AG04450 (cell line): ENCODE measurements at regions not wholly inside any gene's neighbourhood (a gene's known extent, or its start where the extent isn't known, plus 50 kb on each side); places are given as distances from the start of the nearest gene placed in this dataset.

Source experiments
- CTCF ChIA-PET: fragments of 300-600, 350-600 bp; formaldehyde crosslinking; extraction: SDS; loops from one replicate; lab custom pipeline; 2022; ENCODE audit warnings: antibody characterized with exemption, inconsistent platforms; lab: Charles Lee
- POLR2A ChIA-PET: fragments of 350-600 bp; formaldehyde crosslinking; extraction: SDS; loops from one replicate; lab custom pipeline; 2021; ENCODE audit warnings: antibody characterized with exemption, inconsistent platforms; lab: Yijun Ruan, JAX
- DNase-seq: peaks from one replicate; pipeline ENCODE4 v3.0.0-alpha.2; 2011; ENCODE audit warnings: low read depth, low spot score
- H3K27ac ChIP-seq: one replicate; pipeline ENCODE4 v1.5.1; 2012; ENCODE audit warnings: low read depth, low read length, control low read depth
- H3K27me3 ChIP-seq: one replicate; pipeline ENCODE4 v1.6.0; 2012; ENCODE audit warnings: low read length; ENCODE audit not compliant: control insufficient read depth, insufficient read depth
- H3K4me3 ChIP-seq: 2 replicates; pipeline ENCODE4 v1.5.1; 2011; ENCODE audit warnings: mild to moderate bottlenecking, low read depth, low read length, control low read depth
- H3K9me3 ChIP-seq: 2 replicates; pipeline ENCODE4 v1.5.1; 2012; ENCODE audit warnings: low read length; ENCODE audit not compliant: control insufficient read depth, insufficient read depth
- CTCF ChIP-seq: IDR thresholded peaks from 2 replicates; pipeline ENCODE4 v1.5.1; 2011; ENCODE audit warnings: low read depth, low read length, control low read depth, inconsistent platforms

DNA sequence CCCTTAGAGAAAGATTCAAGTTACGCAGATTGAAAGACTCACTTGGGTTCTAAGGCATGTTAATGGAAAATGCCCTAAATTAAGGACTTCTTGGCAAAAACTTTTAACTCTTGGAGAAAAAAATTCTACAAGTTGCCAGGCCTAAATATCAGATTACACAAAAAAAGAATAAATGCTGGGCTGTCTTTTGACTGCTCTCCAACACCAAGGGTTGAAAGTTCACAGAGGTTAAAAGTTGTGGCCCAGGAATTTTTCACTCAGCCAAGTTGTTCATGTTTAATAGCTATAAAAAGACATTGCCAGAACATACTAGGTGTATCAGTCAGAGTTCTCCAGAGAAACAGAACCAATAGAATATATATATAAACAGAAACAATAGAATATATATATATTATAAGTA is 204.3 kb upstream of the ADRA1D start:
- no peaks in the 10 kb centered on the region for H3K9me3 ChIP-seq
- H3K27ac ChIP-seq = no peak overlapping the region
- CTCF ChIA-PET = no interaction called here
- no peak for TF ChIP-seq CTCF
- no peak overlapping the region for H3K4me3 ChIP-seq
- POLR2A ChIA-PET = no interaction called here
- no peak for DNase-seq
- no peaks in the 10 kb centered on the region for H3K27me3 ChIP-seq

GRCh38 chr20:4451487-4452081 is 202.5 kb upstream of the ADRA1D start:
- TF ChIP-seq CTCF = no peak
- DNase-seq = no peak
- H3K27ac ChIP-seq = no peak overlapping the region
- H3K9me3 ChIP-seq = no peaks in the 10 kb centered on the region; the same call in 1 of the 2 replicates
- H3K4me3 ChIP-seq = no peak overlapping the region
- ChIA-PET POLR2A (no interaction called here), CTCF (no interaction called here)
- no peaks in the 10 kb centered on the region for H3K27me3 ChIP-seq

GRCh38 chr20:4449957-4450715 is 201.0 kb upstream of the ADRA1D start:
- no peaks in the 10 kb centered on the region; the same call in 1 of the 2 replicates for H3K9me3 ChIP-seq
- CTCF ChIA-PET = interaction anchor here (0.6 to 1.0 kb wide), 2 partner anchors 11 to 29 kb away, joined by 3 read pairs; no protein-coding TSS in a partner anchor
- no peak overlapping the region for H3K27ac ChIP-seq
- POLR2A ChIA-PET = no interaction called here
- peak; percentile 61 for TF ChIP-seq CTCF
- H3K4me3 ChIP-seq = no peak overlapping the region
- H3K27me3 ChIP-seq = no peaks in the 10 kb centered on the region
- no peak for DNase-seq

- H3K27ac ChIP-seq = no peak overlapping the region
- DNase-seq = no peak
- TF ChIP-seq CTCF = no peak
- POLR2A ChIA-PET = interaction anchor here (0.5 kb wide), 1 partner anchor 11 kb away, joined by 3 read pairs; no protein-coding TSS in a partner anchor
- peaks cover 2% of the 10 kb centered on the region; the same call in 1 of the 2 replicates for H3K9me3 ChIP-seq
- no peaks in the 10 kb centered on the region for H3K27me3 ChIP-seq
- CTCF ChIA-PET = no interaction called here
- no peak overlapping the region for H3K4me3 ChIP-seq
Measured at GRCh38 chr20:4445784-4446183, 196.7 kb upstream of the ADRA1D start.

DNA sequence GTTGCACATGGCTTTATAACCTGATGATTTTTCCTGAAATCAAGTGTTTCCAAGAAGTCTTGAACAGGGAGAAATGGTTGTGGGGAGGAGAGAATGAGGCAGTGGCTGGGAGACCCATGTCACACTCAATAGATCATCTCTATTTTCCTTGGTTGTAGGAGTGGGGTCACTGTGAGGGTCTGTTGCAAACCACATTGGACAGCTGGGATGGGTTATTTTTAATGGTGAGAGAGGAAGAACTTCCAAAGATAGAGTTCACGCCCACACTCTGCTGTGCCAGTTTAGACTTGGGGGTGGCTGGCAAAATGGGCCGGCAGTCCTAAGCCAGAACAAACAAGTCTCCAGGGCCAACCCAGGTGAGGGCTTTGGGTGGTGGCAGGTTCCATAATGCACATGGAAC is 196.2 kb upstream of the ADRA1D start:
- Histone ChIP-seq H3K27ac (no peak overlapping the region), H3K9me3 (peaks cover 2% of the 10 kb centered on the region; the same call in 1 of the 2 replicates), H3K27me3 (no peaks in the 10 kb centered on the region), H3K4me3 (no peak overlapping the region)
- ChIA-PET POLR2A (no interaction called here), CTCF (no interaction called here)
- no peak for DNase-seq
- no peak for TF ChIP-seq CTCF
